GM23248 (cell line): ENCODE measurements at regions not wholly inside any gene's neighbourhood (a gene's known extent, or its start where the extent isn't known, plus 50 kb on each side); places are given as distances from the start of the nearest gene placed in this dataset.

Source experiments
- EZH2 ChIP-seq: fragments of 200-600 bp; sonication (generic); IDR thresholded peaks from 2 replicates; pipeline ENCODE4 v1.6.1; 2018; ENCODE audit warnings: antibody characterized with exemption, mild to moderate bottlenecking; ENCODE audit not compliant: insufficient read depth, poor library complexity, severe bottlenecking
- EZH2phosphoT487 ChIP-seq: fragments of 200-600 bp; sonication (generic); IDR thresholded peaks from 2 replicates; pipeline ENCODE4 v1.6.1; 2018; ENCODE audit warnings: antibody characterized with exemption, moderate library complexity, mild to moderate bottlenecking, low read depth; ENCODE audit not compliant: insufficient read depth

DNA sequence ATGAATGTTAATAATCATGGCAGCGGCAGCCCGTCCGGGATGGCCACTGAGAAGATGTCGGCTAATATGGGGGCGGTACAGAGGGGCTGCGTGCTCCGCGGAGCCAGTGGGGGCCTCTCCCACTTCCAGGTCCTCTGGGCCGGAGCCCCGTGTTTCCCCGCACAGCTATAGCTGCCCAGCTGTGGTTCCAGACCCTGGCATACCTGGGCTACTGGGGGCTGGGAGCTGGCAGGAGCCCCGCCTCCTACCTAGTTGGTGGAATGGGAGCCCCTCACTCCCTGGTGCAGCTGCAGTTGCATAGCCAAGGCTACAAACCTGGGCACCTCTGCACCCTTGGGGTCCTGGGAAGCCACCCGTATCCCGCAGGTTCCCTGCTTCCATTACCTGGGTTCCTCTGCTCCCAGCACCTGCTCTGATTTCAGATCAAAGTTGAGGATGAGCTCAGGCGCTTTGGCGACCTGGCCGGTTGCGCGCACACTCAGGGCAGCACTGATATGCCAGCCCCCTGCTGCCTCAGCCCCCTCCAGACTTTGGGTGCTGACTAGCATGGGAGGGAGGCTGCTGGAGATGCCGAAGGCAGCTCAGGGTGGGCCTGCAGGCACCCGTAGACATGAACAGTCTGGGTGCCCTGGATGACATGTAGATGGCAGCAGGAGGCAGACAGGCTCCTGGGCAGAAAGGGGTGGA is 236.5 kb upstream of the SEMA3D start:
- no peak for TF ChIP-seq EZH2
- TF ChIP-seq EZH2phosphoT487 = no peak
